ENCODE measurements at regions not wholly inside any gene's neighbourhood (a gene's known extent, or its start where the extent isn't known, plus 50 kb on each side); places are given as distances from the start of the nearest gene placed in this dataset.

GRCh38 chr11:127733552-127733951, 733.0 kb upstream of the KIRREL3 start:
- H3K79me2 ChIP-seq (ENCODE audit: control insufficient read depth, low read length): no peaks in the 10 kb centered on the region
- no peaks in the 10 kb centered on the region for H3K9me3 ChIP-seq (ENCODE audit: control insufficient read depth, insufficient read depth, low read length)
- H3K4me1 ChIP-seq (ENCODE audit: control insufficient read depth, low read length): no peaks in the 10 kb centered on the region
- H3K4me3 ChIP-seq (ENCODE audit: low read length): no peak overlapping the region
- H3F3A ChIP-seq (ENCODE audit: control insufficient read depth, insufficient read depth): no peaks in the 10 kb centered on the region
- TF ChIP-seq EZH2phosphoT487 (IDR thresholded peaks at IDR 0.05; ENCODE audit: borderline replicate concordance, low read length): no peak
- TF ChIP-seq CTCF (IDR thresholded peaks at IDR 0.05; ENCODE audit: low read depth, low read length, poor library complexity, severe bottlenecking): no peak
- no peaks in the 10 kb centered on the region for H3K36me3 ChIP-seq (ENCODE audit: control insufficient read depth, low read length)
- no peaks in the 10 kb centered on the region for H3K27me3 ChIP-seq (ENCODE audit: control insufficient read depth, low read length)
- H3K4me2 ChIP-seq (ENCODE audit: low read length): no peak overlapping the region
- no peaks in the 10 kb centered on the region for H4K20me1 ChIP-seq (ENCODE audit: control insufficient read depth, insufficient read depth, low read depth, low read length)
- H3K9me2 ChIP-seq (replicated peaks; ENCODE audit: control insufficient read depth, low read length): no peaks in the 10 kb centered on the region
- H3K27ac ChIP-seq (ENCODE audit: low read depth, low read length): no peak overlapping the region

- Histone ChIP-seq H3K27ac (ENCODE audit: low read depth, low read length) (no peak overlapping the region), H3K27me3 (ENCODE audit: control insufficient read depth, low read length) (no peaks in the 10 kb centered on the region), H4K20me1 (ENCODE audit: control insufficient read depth, insufficient read depth, low read depth, low read length) (no peaks in the 10 kb centered on the region), H3K9me2 (replicated peaks; ENCODE audit: control insufficient read depth, low read length) (no peaks in the 10 kb centered on the region), H3K4me1 (ENCODE audit: control insufficient read depth, low read length) (no peaks in the 10 kb centered on the region), H3K9me3 (ENCODE audit: control insufficient read depth, insufficient read depth, low read length) (no peaks in the 10 kb centered on the region), H3K79me2 (ENCODE audit: control insufficient read depth, low read length) (no peaks in the 10 kb centered on the region), H3K4me2 (ENCODE audit: low read length) (no peak overlapping the region), H3K4me3 (ENCODE audit: low read length) (no peak overlapping the region), H3F3A (ENCODE audit: control insufficient read depth, insufficient read depth) (no peaks in the 10 kb centered on the region), H3K36me3 (ENCODE audit: control insufficient read depth, low read length) (no peaks in the 10 kb centered on the region)
- TF ChIP-seq EZH2phosphoT487 (IDR thresholded peaks at IDR 0.05; ENCODE audit: borderline replicate concordance, low read length) (no peak), CTCF (IDR thresholded peaks at IDR 0.05; ENCODE audit: low read depth, low read length, poor library complexity, severe bottlenecking) (no peak)
Observed at GRCh38 chr11:127726367-127726766, 725.8 kb upstream of the KIRREL3 start.

- H3K27ac ChIP-seq (ENCODE audit: low read depth, low read length): no peak overlapping the region
- H4K20me1 ChIP-seq (ENCODE audit: control insufficient read depth, insufficient read depth, low read depth, low read length): no peaks in the 10 kb centered on the region
- H3K36me3 ChIP-seq (ENCODE audit: control insufficient read depth, low read length): no peaks in the 10 kb centered on the region
- H3K79me2 ChIP-seq (ENCODE audit: control insufficient read depth, low read length): no peaks in the 10 kb centered on the region
- H3K4me2 ChIP-seq (ENCODE audit: low read length): no peak overlapping the region
- no peaks in the 10 kb centered on the region for H3F3A ChIP-seq (ENCODE audit: control insufficient read depth, insufficient read depth)
- H3K27me3 ChIP-seq (ENCODE audit: control insufficient read depth, low read length): no peaks in the 10 kb centered on the region
- H3K9me2 ChIP-seq (replicated peaks; ENCODE audit: control insufficient read depth, low read length): no peaks in the 10 kb centered on the region
- TF ChIP-seq EZH2phosphoT487 (IDR thresholded peaks at IDR 0.05; ENCODE audit: borderline replicate concordance, low read length) (no peak), CTCF (IDR thresholded peaks at IDR 0.05; ENCODE audit: low read depth, low read length, poor library complexity, severe bottlenecking) (no peak)
- H3K9me3 ChIP-seq (ENCODE audit: control insufficient read depth, insufficient read depth, low read length): no peaks in the 10 kb centered on the region
- no peak overlapping the region for H3K4me3 ChIP-seq (ENCODE audit: low read length)
- H3K4me1 ChIP-seq (ENCODE audit: control insufficient read depth, low read length): no peaks in the 10 kb centered on the region
Observed at GRCh38 chr11:127723714-127724113, 723.1 kb upstream of the KIRREL3 start.

GRCh38 chr11:127713226-127713625, 712.7 kb upstream of the KIRREL3 start:
- Histone ChIP-seq H3K36me3 (ENCODE audit: control insufficient read depth, low read length) (no peaks in the 10 kb centered on the region), H3K4me3 (ENCODE audit: low read length) (no peak overlapping the region), H4K20me1 (ENCODE audit: control insufficient read depth, insufficient read depth, low read depth, low read length) (no peaks in the 10 kb centered on the region), H3K4me1 (ENCODE audit: control insufficient read depth, low read length) (no peaks in the 10 kb centered on the region), H3K27ac (ENCODE audit: low read depth, low read length) (no peak overlapping the region), H3K27me3 (ENCODE audit: control insufficient read depth, low read length) (no peaks in the 10 kb centered on the region), H3F3A (ENCODE audit: control insufficient read depth, insufficient read depth) (no peaks in the 10 kb centered on the region), H3K9me3 (ENCODE audit: control insufficient read depth, insufficient read depth, low read length) (no peaks in the 10 kb centered on the region), H3K79me2 (ENCODE audit: control insufficient read depth, low read length) (no peaks in the 10 kb centered on the region), H3K9me2 (replicated peaks; ENCODE audit: control insufficient read depth, low read length) (no peaks in the 10 kb centered on the region), H3K4me2 (ENCODE audit: low read length) (no peak overlapping the region)
- TF ChIP-seq EZH2phosphoT487 (IDR thresholded peaks at IDR 0.05; ENCODE audit: borderline replicate concordance, low read length) (no peak), CTCF (IDR thresholded peaks at IDR 0.05; ENCODE audit: low read depth, low read length, poor library complexity, severe bottlenecking) (no peak)

All from DOHH2 (cell line).